Activated naive CD4-positive, alpha-beta T cell (primary cell): ENCODE measurements at regions not wholly inside any gene's neighbourhood (a gene's known extent, or its start where the extent isn't known, plus 50 kb on each side); places are given as distances from the start of the nearest gene placed in this dataset.

ENCODE experiments used
- DNase-seq, 4 experiments: peaks; one replicate each; lab custom pipeline; 2025; lab: John Stamatoyannopoulos, UW

GRCh38 chr4:1542516-1543320, 136.5 kb upstream of the NKX1-1 start:
- no peak for DNase-seq

GRCh38 chr4:1542226-1542490, 135.9 kb upstream of the NKX1-1 start:
- no peak for DNase-seq

GRCh38 chr4:1541449-1542225, 135.4 kb upstream of the NKX1-1 start:
- no peak for DNase-seq

- no peak for DNase-seq
Observed at GRCh38 chr4:1540601-1541375, 134.5 kb upstream of the NKX1-1 start.

- DNase-seq, result no peak
Observed at GRCh38 chr4:1539859-1540600, 133.8 kb upstream of the NKX1-1 start.

- no peak for DNase-seq
Observed at GRCh38 chr4:1538941-1539772, 132.9 kb upstream of the NKX1-1 start.

GRCh38 chr4:1538096-1538410, 131.8 kb upstream of the NKX1-1 start:
- no peak for DNase-seq

GRCh38 chr4:1537410-1538095, 131.3 kb upstream of the NKX1-1 start:
- DNase-seq, result no peak

GRCh38 chr4:1536579-1537409, 130.6 kb upstream of the NKX1-1 start:
- no peak for DNase-seq

- DNase-seq, result no peak
Observed at GRCh38 chr4:1535926-1536578, 129.8 kb upstream of the NKX1-1 start.

GRCh38 chr4:1534876-1535526, 128.8 kb upstream of the NKX1-1 start:
- no peak for DNase-seq

- no peak for DNase-seq
Observed at GRCh38 chr4:1534095-1534872, 128.0 kb upstream of the NKX1-1 start.

- no peak for DNase-seq
Observed at GRCh38 chr4:1533501-1534064, 127.3 kb upstream of the NKX1-1 start.

- DNase-seq, result no peak
Observed at GRCh38 chr4:1532549-1533395, 126.5 kb upstream of the NKX1-1 start.

GRCh38 chr4:1531683-1532548, 125.7 kb upstream of the NKX1-1 start:
- no peak for DNase-seq

GRCh38 chr4:1530356-1530755, 124.1 kb upstream of the NKX1-1 start:
- no peak for DNase-seq
